Erythroblast (primary cell): ENCODE measurements at regions not wholly inside any gene's neighbourhood (a gene's known extent, or its start where the extent isn't known, plus 50 kb on each side); places are given as distances from the start of the nearest gene placed in this dataset.
"Not testable (repeated sequence)": the region's sequence is repeated elsewhere in the genome, so short reads cannot be mapped to it uniquely, and the experiment has no call there.

Experiments used
- DNase-seq, 2 experiments: peaks; one replicate each; lab custom pipeline; 2025; lab: John Stamatoyannopoulos, UW
- GATA1 ChIP-seq: IDR thresholded peaks from 2 replicates; pipeline ENCODE4 v1.6.1; 2011; ENCODE audit warnings: low read depth, mild to moderate bottlenecking, control low read depth, low read length, moderate library complexity
- POLR2A ChIP-seq: IDR thresholded peaks from 2 replicates; pipeline ENCODE4 v1.6.1; 2011; ENCODE audit warnings: mild to moderate bottlenecking, low read length

DNA sequence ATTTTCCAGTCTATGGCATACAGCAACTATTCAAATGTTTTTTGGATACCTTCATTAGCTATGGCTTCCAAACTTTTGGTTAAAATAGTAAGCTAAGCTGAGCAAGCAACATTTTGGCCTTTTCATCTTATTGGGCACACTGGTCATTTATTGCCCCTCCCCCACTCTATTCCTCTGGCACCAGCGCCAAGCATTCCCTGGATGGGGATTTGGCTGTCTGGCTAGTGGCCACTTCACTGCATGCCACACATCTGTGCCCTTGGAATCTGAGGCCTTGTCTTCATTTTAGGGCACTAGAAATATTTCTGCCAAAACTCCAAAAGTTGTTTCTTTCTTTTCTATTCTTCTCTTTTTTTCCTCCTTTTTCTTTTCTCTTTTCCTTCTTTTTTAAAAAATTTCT lies 305.8 kb upstream of the POTED start:
- not testable (repeated sequence) for DNase-seq

DNA sequence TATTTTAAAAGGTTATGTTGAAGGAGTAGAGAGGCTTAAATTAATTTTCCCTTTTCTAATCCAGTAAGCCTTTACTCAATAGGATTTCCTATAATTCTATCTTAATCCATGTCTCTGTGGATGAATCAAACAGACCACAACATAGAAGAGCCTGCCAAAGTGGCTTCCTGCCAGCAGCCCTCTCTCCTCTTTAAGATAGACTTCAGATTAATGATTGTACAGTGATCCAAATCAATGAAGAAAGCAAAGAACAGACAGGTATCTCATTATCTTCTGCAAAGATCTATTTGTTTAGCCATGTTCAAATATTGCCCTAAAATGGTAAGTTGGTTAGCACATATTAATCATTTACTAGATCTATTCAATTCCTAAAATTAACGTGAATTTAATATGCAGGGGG lies 304.7 kb upstream of the POTED start:
- DNase-seq = not testable (repeated sequence)

DNA sequence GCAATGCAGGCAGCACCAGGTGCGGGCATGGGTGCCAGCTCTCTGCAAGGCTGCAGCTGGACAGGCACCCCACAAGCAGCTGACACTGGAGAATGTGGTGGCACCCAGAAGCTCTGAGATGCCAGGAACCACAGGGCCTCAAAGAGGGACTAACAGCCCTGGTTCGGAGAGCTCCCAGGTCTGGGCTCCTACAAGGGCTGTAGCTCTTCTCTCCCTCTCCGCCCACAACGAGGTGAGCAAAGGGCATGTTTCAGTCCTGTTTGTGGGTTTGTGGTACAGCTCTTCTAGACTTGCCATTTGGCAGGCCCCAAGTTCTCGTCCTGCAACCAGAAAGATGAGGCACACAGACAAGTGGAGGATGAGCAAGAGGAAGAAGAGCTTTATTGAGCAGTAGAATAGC lies 299.5 kb upstream of the POTED start:
- DNase-seq = not testable (repeated sequence)

DNA sequence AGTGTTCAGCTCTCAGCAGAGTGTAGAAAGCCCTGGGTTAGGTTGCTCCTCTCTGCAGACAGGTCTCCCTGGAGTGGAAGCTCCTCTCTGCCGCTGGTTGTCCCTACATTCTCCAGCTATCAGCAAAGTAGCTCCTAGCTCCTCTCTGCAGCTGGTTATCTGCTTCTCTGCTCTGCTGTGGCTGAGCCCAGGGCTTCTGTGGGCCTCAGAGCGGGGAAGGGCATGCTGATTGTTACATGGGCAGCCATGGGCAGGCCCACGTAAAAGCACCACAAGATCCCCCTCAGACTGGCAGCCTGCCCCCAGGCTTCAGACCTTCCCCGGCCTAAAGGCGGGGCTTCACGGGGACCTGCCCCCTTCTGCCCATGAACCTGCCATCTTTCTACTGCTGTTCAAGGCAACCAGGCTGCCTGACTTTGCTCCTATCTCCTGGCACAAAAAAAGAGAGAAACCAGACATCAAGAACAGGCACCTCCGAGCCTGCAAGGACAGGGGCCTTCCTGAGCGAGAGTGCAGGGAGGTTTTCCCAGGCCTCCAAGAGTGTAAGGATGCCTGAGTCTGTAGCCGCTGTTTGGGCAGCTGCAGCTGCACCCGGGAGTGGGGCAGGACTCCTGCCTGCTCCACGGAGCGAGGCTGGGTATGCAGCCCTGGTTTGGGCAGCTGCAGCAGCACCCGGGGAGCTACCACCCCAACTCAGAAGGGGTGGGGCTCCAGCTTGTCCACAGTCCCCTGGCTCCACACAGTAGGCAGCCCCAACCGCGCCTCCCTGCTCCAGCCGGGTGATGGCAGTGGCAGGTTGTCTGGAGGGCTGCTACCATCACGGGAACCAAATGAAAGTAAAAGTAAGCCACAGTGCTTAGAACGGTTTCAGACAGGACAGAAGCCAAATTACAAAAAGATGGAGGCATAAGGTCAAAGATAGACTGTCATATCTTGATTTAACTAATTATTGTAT lies 298.7 kb upstream of the POTED start:
- not testable (repeated sequence) for DNase-seq

DNA sequence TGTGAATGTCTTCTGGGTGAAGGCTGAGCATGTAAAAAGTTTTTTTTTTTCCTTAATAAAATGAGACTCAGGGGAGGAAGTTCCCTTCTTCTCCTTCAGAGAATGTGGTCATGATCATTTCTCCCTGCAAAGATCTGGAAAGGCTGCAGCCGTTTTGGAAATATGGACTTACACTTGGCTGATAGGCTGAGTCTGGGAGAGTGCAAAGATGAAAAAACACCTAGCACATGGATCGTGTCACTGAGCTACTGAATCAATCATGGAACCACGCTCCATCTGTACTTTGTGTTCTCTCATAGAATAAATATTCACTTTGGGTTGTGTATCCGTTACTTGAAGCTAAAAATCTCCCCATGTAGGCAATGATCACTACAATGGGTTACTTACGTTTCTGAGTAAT lies 290.9 kb upstream of the POTED start:
- DNase-seq = not testable (repeated sequence)

DNA sequence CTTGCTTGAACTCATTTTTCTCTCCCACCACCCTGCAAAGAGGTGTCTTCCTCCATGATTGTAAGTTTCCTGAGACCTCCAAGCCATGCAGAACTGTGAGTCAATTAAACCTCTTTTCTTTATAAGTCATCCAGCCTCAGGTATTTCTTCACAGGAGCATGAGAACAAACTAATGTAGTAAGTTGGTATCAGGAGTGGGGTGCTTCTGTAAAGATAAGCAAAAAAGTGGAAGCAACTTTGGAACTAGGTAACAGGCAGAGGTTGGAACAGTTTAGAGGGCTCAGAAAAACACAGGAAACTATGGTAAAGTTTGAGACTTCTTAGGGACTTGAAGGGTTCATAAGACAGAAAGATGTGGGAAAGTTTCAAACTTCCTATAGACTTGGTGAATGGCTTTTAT lies 287.7 kb upstream of the POTED start:
- not testable (repeated sequence) for DNase-seq

DNA sequence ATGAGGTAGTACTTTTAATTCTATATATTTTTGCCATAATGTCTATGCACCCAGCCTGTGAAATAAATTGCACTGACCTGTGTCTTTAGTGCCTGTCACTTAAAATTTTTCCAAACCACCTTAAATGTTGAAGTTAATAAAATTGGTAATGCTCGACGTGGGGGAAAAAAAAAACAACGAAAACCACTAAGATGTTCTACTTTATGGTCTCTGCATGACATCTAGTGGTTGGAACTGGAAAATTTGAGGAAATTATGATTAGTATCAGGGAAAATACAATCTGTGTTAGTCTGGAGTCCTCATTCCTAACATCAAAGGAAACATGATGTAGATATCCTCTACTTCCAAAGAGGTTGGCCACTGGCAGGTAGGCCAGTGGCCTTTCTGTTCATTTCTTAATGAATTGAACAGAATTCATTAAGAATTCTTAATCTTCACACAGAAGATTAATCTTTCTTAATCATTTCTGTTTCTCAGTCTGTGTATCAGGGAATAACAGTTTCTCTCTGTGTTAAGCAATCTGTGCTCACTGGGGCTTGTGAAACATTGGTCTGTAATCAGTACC lies 268.8 kb upstream of the POTED start:
- not testable (repeated sequence) for DNase-seq

DNA sequence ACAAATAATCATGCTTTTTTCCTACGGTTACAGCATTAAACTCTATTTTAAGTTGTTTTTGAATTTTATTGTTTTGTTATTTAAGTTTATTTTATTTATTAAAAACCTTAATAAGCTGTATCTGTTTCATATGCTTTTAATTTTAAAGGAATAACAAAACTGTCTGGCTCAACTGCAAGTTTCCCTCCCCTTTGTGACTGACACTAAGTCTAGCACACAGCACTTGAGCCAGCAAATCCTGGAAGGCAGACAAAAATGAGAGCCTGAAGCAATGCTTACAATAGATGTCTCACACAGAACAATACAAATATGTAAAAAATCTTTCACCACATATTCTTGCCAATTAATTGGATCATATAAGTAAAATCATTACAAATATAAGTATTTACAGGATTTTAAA lies 258.1 kb upstream of the POTED start:
- not testable (repeated sequence) for DNase-seq

DNA sequence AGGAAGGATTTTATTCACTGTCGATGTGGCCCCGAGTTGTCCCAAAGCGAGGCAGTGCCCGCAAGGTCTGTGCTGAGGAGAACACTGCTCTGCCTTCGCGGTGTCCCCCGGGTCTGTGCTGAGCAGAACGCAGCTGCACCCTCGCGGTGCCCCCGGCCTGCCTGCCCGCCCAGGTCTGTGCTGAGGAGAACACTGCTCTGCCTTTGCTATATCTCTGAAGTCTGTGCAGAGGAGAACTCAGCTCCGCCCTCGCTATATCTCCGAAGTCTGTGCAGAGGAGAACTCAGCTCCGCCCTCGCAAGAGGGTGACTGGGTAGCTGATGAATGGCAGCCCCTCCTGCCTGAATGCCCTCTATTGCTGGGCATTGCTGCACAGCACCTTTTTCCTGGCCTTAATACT lies 249.4 kb upstream of the POTED start:
- DNase-seq = not testable (repeated sequence)

DNA sequence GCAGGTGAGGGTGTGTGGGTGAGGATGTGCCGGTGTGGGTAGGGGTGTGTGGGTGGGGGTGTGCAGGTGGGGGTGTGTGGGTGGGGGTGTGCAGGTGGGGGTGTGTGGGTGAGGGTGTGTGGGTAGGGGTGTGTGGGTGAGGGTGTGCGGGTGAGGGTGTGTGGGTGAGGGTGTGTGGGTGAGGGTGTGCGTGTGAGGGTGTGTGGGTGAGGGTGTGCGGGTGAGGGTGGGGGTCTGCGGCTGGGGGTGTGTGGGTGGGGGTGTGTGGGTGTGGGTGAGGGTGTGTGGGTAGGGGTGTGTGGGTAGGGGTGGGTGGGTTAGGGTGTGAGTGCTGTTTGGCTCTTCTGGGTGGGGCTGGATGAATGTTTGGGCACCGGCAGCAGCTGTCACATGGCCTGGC lies 241.4 kb upstream of the POTED start:
- TF ChIP-seq GATA1 (no peak), POLR2A (no peak)
- no peak for DNase-seq

DNA sequence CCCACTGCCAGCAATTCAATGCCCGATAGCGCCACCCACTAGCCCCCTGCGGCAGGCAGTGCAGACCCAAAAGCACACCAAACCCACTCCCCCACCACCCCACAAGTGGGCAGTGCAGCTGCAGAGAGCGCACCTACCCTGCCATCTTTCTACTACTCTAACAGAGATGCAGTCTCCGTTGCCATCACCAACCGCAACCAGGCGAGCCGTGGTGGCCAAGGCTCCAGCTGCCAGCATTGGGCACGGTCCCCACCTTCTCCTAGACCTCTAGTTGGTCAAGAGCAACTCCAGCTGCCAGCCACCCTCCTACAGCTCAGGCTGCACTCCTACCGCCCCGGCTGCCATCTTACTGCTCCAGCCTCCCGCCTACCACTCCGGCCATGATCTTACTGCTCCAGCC lies 236.9 kb upstream of the POTED start:
- not testable (repeated sequence) for DNase-seq

DNA sequence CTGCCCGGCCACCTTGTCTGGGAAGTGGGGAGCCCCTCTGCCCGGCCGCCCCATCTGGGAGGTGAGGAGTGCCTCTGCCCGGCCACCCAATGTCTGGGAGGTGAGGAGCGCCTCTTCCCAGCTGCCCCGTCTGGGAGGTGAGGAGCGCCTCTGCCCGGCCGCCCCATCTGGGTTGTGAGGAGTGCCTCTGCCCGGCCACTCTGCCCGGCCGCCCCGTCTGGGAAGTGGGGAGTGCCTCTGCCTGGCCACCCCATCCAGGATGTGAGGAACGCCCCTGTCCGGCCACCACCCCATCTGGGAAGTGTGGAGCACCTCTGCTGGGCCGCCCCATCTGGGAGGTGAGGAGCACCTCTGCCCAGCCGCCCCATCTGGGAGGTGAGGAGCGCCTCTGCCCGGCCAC lies 230.6 kb upstream of the POTED start:
- not testable (repeated sequence) for DNase-seq

DNA sequence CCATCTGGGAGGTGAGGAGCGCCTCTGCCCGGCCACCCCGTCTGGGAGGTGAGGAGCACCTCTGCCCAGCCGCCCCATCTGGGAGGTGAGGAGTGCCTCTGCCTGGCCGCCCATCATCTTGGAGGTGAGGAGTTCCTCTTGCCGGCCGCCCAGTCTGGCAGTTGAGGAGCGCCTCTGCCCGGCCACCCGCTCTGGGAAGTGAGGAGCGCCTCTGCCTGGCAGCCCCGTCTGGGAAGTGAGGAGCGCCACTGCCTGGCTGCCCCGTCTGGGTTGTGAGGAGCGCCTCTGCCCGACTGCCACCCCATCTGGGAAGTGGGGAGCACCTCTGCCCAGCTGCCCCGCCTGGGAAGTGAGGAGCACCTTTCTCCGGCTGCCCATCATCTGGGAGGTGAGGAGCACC lies 230.0 kb upstream of the POTED start:
- DNase-seq = peak in 1 of 2 experiments; percentile 0

DNA sequence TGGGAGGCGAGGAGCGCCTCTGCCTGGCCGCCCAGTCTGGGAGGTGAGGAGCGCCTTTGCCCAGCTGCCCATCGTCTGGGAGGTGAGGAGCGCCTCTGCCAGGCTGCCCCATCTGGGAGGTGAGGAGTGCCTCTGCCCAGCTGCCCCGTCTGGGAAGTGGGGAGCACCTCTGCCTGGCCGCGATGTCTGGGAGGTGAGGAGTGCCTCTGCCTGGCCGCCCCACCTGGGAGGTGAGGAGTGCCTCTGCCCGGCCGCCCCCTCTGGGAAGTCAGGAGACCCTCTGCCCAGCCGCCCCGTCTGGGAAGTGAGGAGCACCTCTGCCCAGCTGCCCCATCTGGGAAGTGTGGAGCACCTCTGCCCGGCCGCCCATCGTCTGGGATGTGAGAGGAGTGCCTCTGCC lies 229.0 kb upstream of the POTED start:
- DNase-seq = not testable (repeated sequence)

DNA sequence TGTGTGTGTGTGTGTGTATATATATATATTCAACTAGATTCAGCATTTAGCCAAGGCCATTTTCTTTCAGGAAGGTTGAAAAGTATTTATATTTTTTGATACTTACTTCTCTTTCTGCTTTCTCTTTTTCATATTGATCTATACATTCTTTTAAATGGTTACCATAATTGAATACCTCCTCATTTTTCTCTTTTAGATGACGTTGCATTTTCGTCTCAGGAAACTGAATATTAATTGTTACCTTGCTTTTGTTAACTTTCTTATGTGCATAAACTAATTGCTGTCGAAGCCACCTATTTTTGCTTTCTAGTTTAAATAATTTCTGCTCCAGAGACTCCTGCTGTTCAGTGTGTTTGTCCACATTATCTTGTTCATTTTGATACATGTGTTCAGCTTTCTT lies 225.4 kb upstream of the POTED start:
- DNase-seq = not testable (repeated sequence)

DNA sequence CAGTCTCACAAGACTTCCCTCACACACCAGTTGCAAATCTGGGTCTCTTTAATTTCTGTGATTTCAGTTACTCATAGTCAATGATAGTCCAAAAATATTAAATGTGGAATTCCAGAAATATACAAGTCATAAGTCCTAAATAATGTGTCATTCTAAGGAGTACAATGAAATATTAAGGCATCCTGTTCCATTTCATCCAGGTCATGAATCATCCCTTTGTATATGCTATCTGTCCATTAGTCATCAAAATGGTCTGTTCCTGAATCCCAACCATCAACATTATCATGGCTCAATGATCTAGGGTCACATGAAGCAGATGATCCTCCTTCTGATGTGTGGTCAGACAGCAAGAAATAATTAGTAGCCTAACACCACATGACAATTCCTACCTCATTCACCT lies 200.4 kb upstream of the POTED start:
- DNase-seq = not testable (repeated sequence)

DNA sequence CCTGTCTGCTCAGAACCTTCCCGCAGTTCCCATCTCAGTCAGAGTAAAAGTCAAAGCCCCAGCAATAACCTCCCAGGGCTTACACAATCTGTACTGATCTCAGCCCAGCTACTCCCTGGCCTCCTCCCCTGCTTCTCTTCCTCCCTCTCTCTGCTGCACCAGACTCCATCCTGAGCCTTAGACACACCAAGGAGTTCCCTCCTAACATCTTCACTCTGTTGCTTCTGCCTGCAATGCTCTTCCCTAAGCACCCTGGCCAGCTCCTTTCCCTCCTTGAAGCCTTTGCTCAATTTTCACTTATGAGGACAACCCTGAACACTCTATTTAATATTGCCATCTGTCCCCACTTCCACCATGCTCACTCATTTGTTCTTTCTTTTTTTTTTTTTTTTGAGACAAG lies 173.7 kb upstream of the POTED start:
- not testable (repeated sequence) for DNase-seq

DNA sequence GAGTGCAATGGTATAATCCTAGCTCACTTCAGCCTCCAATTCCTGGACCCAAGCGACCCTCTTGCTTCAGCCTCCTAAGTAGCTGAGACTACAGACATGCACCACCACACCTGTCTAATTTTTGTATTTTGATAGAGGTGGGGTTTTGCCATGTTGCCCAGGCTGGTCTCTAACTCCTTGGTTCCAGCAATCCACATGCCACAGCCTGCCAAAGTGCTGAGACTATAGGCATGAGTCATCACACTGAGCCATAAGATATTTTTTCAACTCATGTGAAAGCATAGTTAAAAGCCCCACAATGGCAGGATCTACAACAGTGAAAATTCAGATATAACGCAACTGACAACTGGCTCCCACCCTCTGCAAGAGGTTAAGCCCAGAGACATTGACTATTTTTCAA lies 161.8 kb upstream of the POTED start:
- not testable (repeated sequence) for DNase-seq

DNA sequence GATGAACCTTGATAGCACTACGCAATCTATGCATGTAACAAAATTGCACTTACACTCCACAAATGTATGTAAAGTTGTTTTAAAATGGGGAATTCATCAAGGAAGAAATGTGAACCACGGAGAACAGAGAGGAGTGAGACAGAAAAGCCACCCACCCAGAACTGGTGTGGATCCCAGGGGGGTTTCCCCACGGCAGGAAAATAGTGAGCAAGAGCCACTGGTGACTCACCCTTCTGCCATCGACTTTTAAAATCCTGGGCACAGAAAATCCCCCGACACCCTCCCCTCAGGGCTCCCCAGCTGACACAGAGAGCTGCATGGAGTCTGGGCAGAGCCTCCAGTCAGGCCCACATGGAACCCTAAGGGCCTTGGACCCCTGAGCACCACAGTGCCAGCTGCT lies 146.0 kb upstream of the POTED start:
- not testable (repeated sequence) for DNase-seq
